ENCODE measurements at regions not wholly inside any gene's neighbourhood (a gene's known extent, or its start where the extent isn't known, plus 50 kb on each side); places are given as distances from the start of the nearest gene placed in this dataset.

DNA sequence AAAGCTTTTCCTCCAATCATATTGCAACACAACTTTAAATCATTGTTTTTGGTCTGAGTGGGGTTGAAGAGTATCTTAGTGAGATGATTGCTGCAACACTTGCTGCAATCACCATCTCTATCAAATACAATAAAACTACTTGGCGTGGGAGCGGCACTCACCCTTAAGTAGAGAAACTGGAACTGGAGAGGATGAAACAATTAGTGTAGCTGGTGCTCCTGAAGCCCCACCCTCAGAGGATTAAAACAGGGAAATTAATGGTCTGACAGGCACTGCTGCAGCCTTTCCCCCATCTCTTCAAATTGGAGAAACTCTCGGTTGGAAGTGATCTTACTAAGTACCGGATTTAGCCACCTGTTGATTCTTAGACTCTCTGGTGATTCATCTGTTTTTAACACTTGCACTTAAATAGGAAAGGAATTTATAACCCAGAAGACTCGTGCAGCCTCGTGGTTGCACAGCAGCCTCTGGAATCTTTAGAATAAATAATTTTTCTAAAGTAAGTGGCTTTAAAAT, 80.5 kb upstream of the KIF26B start:
- Histone ChIP-seq H3K79me2 (no peaks in the 10 kb centered on the region), H3K4me2 (peak overlapping the region; percentile 52), H3K27ac (no peak overlapping the region), H3K4me3 (no peak overlapping the region), H2AFZ (no peak overlapping the region), H3K36me3 (replicated peaks; ENCODE audit: insufficient read depth, low read depth) (no peaks in the 10 kb centered on the region), H3K9me2 (replicated peaks; ENCODE audit: insufficient read depth) (no peaks in the 10 kb centered on the region), H3K9me3 (ENCODE audit: low read depth) (no peaks in the 10 kb centered on the region), H3K27me3 (no peaks in the 10 kb centered on the region), H3K4me1 (ENCODE audit: insufficient read depth) (no peaks in the 10 kb centered on the region), H4K20me1 (ENCODE audit: insufficient read depth, poor library complexity, severe bottlenecking) (no peaks in the 10 kb centered on the region)
- TF ChIP-seq EZH2phosphoT487 (IDR thresholded peaks at IDR 0.05; ENCODE audit: low read depth, severe bottlenecking, unreplicated experiment): peak; percentile 92
- TF ChIP-seq EZH2 (IDR thresholded peaks at IDR 0.05; ENCODE audit: borderline replicate concordance): no peak
- TF ChIP-seq, protein P1, sequence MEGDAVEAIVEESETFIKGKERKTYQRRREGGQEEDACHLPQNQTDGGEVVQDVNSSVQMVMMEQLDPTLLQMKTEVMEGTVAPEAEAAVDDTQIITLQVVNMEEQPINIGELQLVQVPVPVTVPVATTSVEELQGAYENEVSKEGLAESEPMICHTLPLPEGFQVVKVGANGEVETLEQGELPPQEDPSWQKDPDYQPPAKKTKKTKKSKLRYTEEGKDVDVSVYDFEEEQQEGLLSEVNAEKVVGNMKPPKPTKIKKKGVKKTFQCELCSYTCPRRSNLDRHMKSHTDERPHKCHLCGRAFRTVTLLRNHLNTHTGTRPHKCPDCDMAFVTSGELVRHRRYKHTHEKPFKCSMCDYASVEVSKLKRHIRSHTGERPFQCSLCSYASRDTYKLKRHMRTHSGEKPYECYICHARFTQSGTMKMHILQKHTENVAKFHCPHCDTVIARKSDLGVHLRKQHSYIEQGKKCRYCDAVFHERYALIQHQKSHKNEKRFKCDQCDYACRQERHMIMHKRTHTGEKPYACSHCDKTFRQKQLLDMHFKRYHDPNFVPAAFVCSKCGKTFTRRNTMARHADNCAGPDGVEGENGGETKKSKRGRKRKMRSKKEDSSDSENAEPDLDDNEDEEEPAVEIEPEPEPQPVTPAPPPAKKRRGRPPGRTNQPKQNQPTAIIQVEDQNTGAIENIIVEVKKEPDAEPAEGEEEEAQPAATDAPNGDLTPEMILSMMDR (IDR thresholded peaks at IDR 0.05; ENCODE audit: poor library complexity): no peak
- DNase-seq (ENCODE audit: low spot score): peak; percentile 30
- 32% methylated on average over 6 of the region's 6 CpGs for WGBS (ENCODE audit: low lambda C conversion rate, missing lambda C conversion rate)

DNA sequence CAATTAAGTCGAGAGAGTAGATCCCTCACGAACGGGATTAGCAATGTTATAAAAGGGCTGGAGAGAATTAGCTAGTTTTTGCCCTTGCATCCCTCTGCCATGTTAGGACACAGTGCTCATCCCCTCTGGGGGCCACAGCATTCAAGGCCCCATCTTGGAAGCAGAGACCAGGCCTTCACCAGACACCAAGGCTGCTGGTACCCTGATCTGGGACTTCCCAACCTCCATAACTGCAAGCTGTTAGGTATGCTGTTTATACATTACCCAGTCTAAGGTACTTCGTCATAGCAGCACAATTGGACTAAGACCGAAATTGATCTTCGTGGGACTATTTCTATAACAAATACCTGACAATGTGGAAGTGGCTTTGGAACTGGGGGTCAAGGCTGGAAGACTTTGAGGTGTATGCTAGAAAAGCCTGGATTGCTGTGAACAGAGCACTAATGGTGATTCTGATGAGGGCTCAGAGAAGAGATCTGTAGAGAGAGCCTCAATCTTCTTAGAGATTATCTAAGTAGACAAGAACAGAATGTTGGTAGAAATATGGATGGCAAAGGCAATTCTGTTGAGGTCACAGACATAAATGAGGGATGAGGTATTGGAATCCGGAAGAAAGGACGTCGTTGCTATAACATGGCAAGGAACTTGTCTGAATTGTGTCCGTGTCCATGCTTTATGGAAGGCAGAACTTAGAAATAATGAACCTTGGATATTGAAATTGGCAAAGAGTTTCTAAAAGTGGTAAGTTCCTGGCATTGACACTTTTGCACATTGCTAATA, 83.8 kb upstream of the KIF26B start:
- H3K4me3 ChIP-seq: no peak overlapping the region
- no peak for TF ChIP-seq EZH2phosphoT487 (IDR thresholded peaks at IDR 0.05; ENCODE audit: low read depth, severe bottlenecking, unreplicated experiment)
- TF ChIP-seq EZH2 (IDR thresholded peaks at IDR 0.05; ENCODE audit: borderline replicate concordance): no peak
- TF ChIP-seq, protein P1 (IDR thresholded peaks at IDR 0.05; ENCODE audit: poor library complexity): no peak
- no peaks in the 10 kb centered on the region for H3K36me3 ChIP-seq (replicated peaks; ENCODE audit: insufficient read depth, low read depth)
- 97% methylated on average over 10 of the region's 10 CpGs for WGBS (ENCODE audit: low lambda C conversion rate, missing lambda C conversion rate)
- no peaks in the 10 kb centered on the region for H3K9me3 ChIP-seq (ENCODE audit: low read depth)
- H2AFZ ChIP-seq: no peak overlapping the region
- H4K20me1 ChIP-seq (ENCODE audit: insufficient read depth, poor library complexity, severe bottlenecking): no peaks in the 10 kb centered on the region
- no peak overlapping the region for H3K4me2 ChIP-seq
- no peaks in the 10 kb centered on the region for H3K27me3 ChIP-seq
- H3K27ac ChIP-seq: no peak overlapping the region
- H3K9me2 ChIP-seq (replicated peaks; ENCODE audit: insufficient read depth): no peaks in the 10 kb centered on the region
- no peaks in the 10 kb centered on the region for H3K79me2 ChIP-seq
- no peaks in the 10 kb centered on the region for H3K4me1 ChIP-seq (ENCODE audit: insufficient read depth)
- DNase-seq (ENCODE audit: low spot score): no peak

DNA sequence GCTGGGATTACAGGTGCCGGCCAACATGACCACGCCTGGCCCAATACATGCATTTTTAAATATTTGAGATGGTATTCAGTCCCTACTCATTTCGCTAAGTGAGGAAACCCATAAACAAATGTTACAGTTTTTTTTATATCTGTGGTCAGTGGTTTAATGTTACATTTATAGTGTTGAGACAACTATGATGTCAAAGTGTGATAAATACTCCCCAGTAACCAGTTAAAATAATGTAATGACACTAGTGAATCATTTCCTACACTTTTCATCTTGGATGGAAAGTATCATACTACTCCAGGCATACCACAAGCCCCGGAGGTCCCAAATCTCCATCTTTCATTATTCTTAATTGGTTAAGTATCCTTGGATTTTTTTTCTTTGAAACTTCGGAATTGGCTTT, 87.5 kb upstream of the KIF26B start:
- Histone ChIP-seq H3K27me3 (no peaks in the 10 kb centered on the region), H2AFZ (no peak overlapping the region), H4K20me1 (ENCODE audit: insufficient read depth, poor library complexity, severe bottlenecking) (no peaks in the 10 kb centered on the region), H3K4me1 (ENCODE audit: insufficient read depth) (no peaks in the 10 kb centered on the region), H3K9me2 (replicated peaks; ENCODE audit: insufficient read depth) (no peaks in the 10 kb centered on the region), H3K27ac (no peak overlapping the region), H3K4me2 (no peak overlapping the region), H3K4me3 (no peak overlapping the region), H3K79me2 (no peaks in the 10 kb centered on the region), H3K36me3 (replicated peaks; ENCODE audit: insufficient read depth, low read depth) (no peaks in the 10 kb centered on the region), H3K9me3 (ENCODE audit: low read depth) (no peaks in the 10 kb centered on the region)
- TF ChIP-seq, protein P1 (IDR thresholded peaks at IDR 0.05; ENCODE audit: poor library complexity): no peak
- TF ChIP-seq EZH2 (IDR thresholded peaks at IDR 0.05; ENCODE audit: borderline replicate concordance) (no peak), EZH2phosphoT487 (IDR thresholded peaks at IDR 0.05; ENCODE audit: low read depth, severe bottlenecking, unreplicated experiment) (no peak)
- WGBS (ENCODE audit: low lambda C conversion rate, missing lambda C conversion rate): 84% methylated on average over 5 of the region's 5 CpGs
- no peak for DNase-seq (ENCODE audit: low spot score)

All from hepatocyte (in vitro differentiated cells).